ENCODE measurements at regions not wholly inside any gene's neighbourhood (a gene's known extent, or its start where the extent isn't known, plus 50 kb on each side); places are given as distances from the start of the nearest gene placed in this dataset.

DNA sequence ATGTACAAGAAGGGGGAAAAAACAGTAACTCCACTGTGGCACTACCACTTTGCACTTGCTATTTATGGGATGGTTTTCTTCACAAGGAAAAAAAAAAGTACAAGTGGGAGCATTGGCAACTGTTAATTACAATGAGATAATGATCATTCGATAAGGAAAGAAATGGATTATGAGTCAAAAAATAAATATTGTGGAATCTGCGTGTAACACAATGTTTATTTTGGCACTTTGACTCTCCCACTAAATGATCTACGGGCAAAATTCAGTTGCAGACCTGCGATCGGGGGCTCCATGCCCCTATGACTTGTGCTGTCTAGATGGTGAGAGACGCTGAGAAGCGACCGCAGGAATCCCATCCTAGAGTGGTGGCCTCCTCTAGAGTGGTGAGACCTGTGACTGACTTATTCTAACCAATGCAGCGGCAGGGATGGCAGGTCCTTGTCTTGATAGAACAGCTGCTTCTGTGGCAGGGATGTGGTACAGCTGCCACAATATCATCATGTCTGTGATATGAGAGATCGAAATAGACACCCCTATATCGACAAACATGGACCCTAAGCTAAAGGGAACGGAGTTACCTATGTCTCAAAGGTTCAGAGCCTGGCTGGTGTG is 345.0 kb upstream of the KLF6 start:
- DNase-seq: no peak

DNA sequence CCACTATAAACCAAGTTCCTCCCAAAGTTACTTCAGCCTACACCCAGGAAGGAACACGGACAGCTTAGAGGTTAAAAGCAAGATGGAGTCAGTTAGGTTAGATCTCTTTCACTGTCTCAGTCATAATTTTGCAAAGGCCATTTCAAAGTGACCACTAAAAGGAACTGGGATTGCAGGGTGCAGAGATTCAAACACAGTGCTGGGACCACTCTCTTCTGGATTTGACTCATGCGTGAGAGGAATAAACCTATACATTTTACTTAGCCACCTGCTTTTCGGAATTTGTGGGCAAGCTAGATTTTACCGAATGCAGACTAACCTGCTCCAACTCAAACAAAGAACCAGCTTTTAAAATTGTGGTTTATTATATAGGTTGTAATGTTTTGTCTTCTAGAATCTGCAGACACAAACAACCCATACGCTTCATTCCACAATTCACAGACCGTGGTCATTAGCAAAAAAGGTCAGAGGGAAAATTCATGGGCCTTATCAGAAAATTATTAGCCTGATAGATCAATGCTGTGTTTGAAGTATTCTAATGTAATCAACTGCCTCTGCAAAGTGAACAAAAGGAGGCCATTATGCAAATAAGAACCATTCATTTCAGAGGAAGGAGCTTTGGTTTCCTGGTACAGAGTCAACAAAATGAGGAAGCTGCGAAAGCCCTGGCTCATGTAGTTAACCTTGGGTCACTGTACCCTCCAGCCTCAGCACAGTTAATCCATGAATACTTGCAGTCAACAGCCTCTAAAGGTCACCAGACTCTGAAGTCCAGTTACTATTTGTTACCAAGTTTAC is 342.7 kb upstream of the KLF6 start:
- DNase-seq: peak; percentile 18

GRCh38 chr10:4125776-4126175 is 340.8 kb upstream of the KLF6 start:
- no peak for DNase-seq

DNA sequence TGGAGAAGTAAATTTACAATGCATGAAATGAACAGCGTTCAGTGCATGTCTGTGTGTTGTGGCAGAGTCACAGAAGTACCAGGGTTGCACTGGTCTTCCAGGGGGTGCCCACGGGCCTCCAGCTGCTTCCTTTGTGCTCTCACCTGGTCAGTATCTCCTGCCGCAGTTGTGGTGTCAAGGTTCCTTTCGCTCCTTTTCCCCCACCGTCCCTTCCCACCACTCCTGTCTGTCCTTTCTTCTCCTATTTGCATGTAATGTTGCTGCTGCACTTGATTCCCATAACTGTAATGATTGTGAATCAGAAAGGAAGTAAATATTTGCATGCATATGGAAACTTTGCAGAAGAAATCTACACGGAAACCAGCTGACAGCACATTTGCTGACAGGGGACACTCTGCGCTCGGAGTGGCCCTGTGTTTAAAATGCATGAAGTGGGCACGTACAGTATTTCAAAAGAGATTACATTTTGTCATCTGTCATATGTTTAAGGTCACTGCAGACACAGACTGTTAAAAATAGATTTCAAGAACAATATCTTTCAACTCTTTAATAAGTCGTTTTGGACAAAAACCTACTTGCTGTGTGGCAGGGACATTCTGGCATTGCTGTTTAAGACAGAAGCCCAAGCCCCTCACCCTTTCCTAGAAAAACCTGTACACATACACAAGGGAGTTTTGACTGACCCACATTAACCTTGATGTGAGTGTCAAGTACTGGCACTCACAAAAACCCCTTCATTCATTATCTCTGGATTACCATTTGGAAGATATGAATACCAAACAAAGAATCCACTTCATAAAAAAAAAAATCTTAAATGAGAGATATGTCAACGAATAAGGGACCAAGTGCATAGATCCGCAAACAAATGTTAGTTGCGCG is 336.7 kb upstream of the KLF6 start:
- no peak for DNase-seq

DNA sequence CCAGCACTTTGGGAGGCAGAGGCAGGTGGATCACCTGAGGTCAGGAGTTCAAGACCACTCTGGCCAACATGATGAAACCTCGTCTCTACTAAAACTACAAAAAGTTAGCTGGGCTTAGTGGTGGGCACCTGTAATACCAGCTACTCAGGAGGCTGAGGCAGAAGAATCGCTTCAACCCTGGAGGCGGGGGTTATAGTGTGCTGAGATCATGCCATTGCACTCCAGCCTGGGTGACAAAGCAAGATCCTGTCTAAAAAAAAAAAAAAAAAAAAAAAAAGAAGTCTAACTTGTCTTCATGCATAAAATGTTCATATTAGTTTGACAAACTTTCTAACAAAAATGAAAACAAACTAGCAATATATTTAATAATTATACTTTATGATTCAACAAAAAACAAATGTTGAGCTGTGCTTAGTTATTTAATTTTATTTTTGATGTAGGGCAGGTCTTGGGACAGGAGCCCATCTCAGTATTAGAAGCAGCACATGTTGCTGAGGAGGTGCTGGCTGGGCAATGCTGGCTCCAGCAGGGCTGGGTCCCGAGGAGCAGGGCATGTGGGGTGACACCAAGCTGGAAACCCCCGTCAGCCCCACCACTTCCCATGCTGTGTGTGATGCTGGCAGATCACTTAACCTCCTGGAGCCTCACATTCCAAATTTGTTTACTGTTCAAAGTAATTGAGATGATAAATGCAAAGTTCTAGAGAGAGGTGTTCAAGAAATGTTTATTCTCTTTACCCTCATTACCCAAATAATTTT is 335.3 kb upstream of the KLF6 start:
- no peak for DNase-seq

- no peak for DNase-seq
These were observed 334.1 kb upstream of the KLF6 start for GRCh38 chr10:4119107-4119506.

DNA sequence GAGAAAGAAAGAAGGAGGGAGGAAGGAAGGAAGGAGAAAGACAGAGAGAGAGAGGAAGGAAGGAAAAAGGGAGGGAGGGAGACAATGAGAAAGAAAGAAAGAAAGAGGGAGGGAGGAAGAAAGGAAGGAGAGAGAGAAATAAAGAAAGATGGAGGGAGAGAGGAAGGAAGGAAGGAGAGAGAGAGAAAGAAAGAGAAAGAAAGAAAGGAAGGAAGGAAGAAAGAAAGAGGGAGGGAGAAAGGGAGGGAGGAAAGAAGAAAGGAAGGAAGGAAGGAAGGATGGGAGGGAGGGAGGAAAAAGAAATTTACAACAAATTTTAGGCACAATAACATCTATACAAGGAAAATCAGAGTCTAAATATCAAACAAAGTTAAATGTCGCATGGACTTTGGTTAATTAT is 332.6 kb upstream of the KLF6 start:
- DNase-seq: no peak

DNA sequence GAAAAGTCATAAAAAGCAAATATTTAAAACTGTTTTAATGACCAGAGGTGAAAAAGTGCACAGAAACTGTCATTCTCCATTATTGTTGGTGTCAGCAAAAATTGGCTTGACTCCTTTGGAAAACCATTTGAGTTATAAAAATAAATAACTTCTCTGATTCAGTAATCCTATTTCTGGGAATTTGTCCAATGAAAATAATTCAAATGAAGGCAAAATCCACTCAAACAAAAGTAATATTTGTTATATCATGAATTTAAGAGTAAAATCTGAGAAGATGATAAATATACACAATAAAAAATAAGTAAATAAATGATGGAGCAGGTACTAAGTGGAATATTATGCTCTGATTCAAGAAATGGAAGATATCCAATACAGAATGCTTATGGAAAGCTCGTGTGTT is 326.6 kb upstream of the KLF6 start:
- no peak for DNase-seq

DNA sequence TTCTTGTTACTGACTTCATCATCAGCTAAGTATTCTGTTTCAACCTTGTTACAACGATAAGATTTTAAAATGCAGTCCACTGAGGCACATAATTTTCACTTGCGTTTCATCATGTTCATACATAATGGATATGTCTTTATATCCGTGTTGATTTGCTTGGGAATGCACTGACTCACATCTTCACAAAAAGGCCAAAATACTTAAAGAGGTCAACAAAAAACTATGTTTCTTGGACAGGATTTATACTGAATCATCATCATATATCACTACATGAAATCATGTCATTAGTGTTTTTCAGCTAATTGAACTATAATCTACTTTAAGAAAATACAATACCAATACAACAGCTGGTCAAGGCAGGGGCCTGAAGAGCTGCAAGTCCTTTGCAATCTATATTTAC is 324.5 kb upstream of the KLF6 start:
- DNase-seq: no peak

- no peak for DNase-seq
These were observed 323.7 kb upstream of the KLF6 start for GRCh38 chr10:4108693-4109092.

- DNase-seq: no peak
These were observed 322.4 kb upstream of the KLF6 start for GRCh38 chr10:4107285-4107851.

DNA sequence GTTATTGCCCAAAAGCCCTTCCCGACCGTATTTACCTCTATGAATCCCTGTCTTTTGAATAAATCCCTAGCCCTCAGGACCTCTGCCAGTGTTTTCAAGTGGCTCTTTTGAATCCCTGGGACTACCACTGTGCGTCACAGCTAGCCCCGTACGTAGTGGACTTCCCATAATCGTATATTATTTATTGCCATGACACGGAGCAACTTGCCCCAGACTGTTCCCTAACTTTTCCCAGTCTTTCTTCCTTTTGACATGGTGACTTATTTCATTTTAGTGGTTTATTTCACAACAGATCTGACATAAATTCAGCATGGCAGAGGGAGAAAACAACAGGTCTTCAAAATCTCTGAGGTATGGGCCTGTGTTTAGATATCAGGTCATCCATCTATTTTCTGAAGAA is 318.6 kb upstream of the KLF6 start:
- DNase-seq: no peak

- DNase-seq: no peak
These were observed 317.9 kb upstream of the KLF6 start for GRCh38 chr10:4102802-4103344.

DNA sequence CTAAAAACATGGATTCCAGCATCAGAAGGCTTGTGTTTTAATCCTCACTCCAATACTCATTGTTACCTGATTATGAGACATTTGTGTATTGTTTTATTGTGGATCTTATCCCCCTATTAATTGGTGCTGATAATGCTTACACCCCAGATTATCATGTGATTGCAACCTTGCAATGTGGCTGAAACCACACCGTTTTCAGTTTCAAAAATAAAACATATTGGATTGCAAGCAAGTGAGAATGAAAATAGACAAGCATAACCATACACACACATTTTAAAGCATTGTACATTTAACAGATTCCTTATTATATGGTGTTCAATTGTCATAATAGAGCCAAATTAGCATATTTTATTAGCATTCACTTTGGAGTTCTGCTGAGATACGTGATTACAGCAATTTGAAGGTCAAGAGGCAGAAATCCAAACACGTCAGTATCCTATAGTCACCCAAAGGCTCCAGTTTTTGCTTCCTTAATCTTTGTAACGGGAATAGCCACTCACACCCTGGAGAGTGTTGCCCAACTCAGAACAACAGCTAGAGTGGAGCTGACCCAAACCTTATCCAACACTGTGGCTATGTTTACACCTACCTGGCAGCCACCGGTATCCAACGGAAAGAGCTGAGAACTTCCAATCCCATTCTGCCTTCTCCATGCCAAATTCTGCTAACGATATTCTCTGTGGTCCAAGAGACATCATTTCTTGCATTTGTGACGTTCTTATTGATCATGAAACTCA is 317.1 kb upstream of the KLF6 start:
- DNase-seq: no peak

- no peak for DNase-seq
These were observed 315.4 kb upstream of the KLF6 start for GRCh38 chr10:4100380-4100779.

GRCh38 chr10:4099202-4099601 is 314.2 kb upstream of the KLF6 start:
- no peak for DNase-seq

- DNase-seq: no peak
These were observed 310.3 kb upstream of the KLF6 start for GRCh38 chr10:4095166-4095917.

DNA sequence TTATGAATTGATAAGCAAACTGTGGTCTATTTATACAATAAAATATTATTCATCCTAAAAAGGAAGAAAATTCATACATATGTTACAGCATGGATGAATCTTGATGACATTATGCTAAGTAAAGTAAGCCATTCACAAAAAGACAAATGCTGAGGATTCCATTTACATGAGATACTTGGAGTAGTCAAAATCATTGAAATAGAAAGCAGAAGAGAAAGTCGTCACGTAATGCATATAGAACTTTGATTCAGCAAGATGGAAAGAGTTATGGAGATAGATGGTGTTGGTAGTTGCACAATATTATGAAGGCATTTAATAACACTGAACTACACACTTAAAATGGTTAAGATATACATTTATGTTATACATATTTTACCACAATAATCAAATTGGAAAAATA is 309.7 kb upstream of the KLF6 start:
- DNase-seq: no peak

DNA sequence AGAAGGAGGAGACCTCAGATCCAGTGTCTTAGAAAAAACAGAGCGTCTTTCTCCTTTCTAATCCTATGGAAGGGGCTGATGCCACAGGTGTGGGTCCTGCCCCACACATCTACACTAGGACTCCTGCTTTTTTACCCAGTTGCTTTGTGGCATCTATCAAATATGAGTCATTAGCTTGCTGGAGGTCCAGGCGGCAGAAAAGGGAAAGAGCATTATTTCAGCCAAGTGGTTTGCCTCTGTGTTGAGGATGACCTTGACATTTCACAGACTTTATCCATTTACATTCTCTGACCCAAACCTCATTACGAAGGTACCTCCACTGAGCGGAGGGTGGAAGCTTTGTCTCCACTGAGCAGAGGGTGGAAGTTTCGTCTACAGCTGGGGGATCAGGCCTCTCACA is 308.4 kb upstream of the KLF6 start:
- no peak for DNase-seq

DNA sequence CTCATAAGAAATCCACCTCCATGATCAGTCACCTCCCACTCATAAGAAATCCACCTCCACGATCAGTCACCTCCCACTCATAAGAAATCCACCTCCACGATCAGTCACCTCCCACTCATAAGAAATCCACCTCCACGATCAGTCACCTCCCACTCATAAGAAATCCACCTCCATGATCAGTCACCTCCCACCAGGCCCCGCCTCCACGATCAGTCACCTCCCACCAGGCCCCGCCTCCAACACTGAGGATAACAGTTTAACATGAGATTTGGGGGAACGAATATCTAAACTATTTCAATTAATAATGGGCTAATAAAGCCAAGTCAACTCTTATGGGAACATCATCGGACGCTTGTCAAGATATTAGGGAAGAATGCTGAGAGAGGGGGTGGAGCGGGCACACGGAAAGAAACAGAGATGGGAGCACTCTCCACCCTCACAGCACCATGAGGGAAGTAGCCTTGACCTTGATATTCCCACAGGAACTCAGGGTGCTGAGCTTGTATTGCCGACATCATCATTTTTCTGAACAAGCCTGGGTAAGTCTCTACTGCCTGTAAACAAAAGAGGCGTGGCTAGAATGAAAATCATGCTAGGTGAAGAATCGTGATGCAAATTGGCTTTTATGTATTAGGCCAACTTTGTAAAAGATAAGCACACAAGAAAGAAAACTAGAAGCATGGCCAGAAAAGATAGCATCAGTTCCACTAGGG is 303.5 kb upstream of the KLF6 start:
- no peak for DNase-seq
